Astrocyte (in vitro differentiated cells and primary cell): ENCODE measurements at regions not wholly inside any gene's neighbourhood (a gene's known extent, or its start where the extent isn't known, plus 50 kb on each side); places are given as distances from the start of the nearest gene placed in this dataset.

Source experiments
- EZH2 ChIP-seq: IDR thresholded peaks from 2 replicates; pipeline ENCODE4 v1.6.1; 2012; ENCODE audit warnings: mild to moderate bottlenecking, low read length, inconsistent platforms; ENCODE audit not compliant: insufficient read depth
- TF ChIP-seq, protein P1 (sequence below): IDR thresholded peaks from 2 replicates; pipeline ENCODE4 v1.5.1; 2011; ENCODE audit warnings: low read depth, mild to moderate bottlenecking, inconsistent platforms, low read length, moderate library complexity; ENCODE audit not compliant: insufficient read depth

DNA sequence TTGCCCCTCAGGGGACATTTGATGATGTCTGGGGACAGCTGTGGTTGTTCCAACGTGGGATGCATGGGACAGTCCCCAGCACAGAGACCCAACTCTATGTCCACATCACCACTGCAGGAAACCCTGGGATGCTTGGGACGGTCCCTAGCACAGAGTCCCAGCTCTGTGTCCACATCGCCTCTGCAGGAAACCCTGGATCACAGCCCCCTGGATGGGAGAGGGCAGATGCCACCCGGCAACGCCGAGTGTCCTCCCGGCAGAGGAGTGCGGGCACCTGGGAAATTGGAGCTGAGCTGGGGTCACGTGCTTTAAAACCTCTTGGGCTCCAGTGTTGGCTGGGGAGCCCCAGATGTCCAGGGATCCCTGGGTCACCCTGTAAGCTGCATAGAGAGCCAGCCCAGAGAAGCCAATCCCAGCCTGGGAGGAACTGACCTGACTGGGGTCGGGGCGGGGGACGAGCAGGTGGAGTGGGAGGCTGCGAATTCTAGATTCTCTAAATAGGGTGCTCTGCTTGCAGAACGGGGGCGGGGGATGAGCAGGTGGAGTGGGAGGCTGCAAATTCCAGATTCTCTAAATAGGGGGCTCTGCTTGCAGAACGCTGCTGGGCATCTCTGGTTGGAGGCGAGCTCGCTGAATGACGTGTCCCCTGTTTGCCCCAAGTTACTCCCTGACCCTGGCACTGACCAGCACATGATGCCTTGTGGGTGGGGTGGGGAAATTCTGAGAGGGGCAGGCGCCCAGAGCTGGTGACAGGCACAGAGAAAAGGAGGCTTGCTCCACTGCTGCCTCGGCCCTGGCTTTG lies 1197.8 kb downstream of the BRD1 start:
- TF ChIP-seq, protein P1, sequence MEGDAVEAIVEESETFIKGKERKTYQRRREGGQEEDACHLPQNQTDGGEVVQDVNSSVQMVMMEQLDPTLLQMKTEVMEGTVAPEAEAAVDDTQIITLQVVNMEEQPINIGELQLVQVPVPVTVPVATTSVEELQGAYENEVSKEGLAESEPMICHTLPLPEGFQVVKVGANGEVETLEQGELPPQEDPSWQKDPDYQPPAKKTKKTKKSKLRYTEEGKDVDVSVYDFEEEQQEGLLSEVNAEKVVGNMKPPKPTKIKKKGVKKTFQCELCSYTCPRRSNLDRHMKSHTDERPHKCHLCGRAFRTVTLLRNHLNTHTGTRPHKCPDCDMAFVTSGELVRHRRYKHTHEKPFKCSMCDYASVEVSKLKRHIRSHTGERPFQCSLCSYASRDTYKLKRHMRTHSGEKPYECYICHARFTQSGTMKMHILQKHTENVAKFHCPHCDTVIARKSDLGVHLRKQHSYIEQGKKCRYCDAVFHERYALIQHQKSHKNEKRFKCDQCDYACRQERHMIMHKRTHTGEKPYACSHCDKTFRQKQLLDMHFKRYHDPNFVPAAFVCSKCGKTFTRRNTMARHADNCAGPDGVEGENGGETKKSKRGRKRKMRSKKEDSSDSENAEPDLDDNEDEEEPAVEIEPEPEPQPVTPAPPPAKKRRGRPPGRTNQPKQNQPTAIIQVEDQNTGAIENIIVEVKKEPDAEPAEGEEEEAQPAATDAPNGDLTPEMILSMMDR = no peak
- TF ChIP-seq EZH2 = no peak
